Stimulated activated CD8-positive, alpha-beta memory T cell treated with anti-CD3 and anti-CD28 coated beads, Interleukin-7, amount 100 ng/mL, for 4 hours (primary cell): ENCODE measurements at regions not wholly inside any gene's neighbourhood (a gene's known extent, or its start where the extent isn't known, plus 50 kb on each side); places are given as distances from the start of the nearest gene placed in this dataset.
"Not testable (repeated sequence)": the region's sequence is repeated elsewhere in the genome, so short reads cannot be mapped to it uniquely, and the experiment has no call there.

ENCODE experiments used
- DNase-seq, 2 donors: peaks; one replicate each; pipeline ENCODE4 v3.0.0-alpha.2; 2020; ENCODE audit warnings: low read depth in 2 of 2

DNA sequence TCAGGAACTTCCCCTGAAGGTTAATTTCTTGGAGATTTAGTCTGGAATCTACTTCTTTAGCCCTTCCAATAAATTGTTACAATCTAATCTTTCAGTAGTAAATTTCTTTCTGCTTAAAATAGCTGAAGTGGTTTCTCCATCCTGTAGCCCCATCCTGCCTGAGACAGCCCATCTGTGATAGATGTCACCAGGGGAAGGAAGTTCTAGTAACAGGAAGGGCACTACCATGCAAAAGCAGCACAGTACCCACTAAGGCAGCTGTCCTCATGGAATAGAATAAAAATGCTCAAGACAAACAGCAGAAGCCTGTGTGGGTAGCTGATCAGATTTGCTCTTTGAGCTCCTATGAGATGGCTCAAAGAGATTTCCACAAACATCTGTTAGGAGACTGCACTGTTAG lies 1036.5 kb downstream of the SLITRK5 start:
- DNase-seq = no peak

DNA sequence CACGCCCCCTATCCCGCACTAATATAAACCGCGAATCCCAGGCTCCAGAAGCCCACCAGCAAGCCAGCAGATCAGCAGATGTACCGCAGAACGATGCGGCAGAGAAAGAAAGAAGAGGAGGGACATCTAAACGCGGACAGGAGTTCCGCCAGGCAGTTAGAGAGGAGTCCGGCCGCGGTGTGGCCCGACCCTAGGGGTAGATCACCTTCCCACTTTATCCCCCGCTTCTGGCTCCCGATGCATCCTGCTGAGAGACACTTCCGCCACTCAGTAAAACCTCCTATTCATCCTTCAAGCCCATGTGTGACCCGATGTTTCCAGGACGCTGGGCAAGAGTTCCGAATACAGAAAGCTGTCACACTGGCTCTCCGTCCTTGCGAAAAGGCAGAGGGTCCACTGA lies 1046.8 kb downstream of the SLITRK5 start:
- no peak for DNase-seq

DNA sequence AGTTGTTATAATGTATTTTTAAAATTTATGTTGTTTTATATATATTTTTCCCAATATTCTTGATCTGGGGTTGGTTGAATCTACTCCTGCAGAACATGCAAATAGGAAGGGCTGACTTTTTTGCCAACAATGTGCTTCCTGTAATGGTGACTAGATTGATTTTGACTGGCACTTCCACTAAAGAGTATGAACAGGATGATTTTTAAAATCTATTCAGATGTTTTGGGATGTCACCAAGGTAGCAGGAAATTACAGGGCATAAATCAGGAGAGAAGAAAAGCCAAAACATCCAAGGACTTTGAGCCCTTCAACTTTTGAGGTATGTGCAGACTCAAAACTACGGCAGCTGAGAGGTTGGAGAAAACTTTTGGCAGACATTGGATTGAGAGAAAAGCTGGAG lies 1047.6 kb downstream of the SLITRK5 start:
- no peak for DNase-seq

DNA sequence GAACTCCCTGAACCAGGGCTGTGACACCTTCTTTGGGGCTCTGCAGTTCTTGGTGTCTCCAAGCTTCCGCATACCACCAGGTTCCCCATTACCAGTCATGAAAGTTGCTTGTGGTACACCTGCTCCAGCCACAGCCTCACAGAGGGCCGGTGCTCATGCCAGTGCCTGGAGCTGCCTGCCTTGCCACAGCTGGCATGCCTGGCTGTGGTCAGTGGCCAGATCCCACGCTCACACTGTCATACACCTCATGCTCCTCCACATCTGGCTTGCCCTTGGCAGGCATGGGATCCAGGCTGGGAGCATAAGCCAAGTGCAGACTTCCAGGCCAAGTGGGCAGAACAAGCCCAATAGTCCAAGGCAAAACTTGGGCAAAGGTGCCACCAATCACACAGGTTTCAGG lies 1054.9 kb downstream of the SLITRK5 start:
- no peak for DNase-seq

DNA sequence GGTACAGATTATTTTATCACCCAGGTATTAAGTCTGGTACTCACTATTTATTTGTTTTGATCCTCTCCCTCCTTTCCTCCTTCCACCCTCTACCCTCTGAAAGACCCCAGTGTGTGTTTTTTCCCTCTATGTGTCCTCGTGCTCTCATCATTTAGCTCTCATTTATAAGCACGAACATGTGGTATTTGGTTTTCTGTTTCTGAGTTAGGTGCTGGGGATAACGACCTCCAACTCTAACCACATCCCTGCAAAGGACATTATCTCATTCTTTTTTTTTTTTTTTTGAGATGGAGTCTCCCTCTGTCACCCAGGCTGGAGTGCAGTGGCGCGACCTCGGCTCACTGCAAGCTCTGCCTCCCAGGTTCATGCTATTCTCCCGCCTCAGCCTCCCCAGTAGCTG lies 1056.1 kb downstream of the SLITRK5 start:
- DNase-seq = not testable (repeated sequence)

DNA sequence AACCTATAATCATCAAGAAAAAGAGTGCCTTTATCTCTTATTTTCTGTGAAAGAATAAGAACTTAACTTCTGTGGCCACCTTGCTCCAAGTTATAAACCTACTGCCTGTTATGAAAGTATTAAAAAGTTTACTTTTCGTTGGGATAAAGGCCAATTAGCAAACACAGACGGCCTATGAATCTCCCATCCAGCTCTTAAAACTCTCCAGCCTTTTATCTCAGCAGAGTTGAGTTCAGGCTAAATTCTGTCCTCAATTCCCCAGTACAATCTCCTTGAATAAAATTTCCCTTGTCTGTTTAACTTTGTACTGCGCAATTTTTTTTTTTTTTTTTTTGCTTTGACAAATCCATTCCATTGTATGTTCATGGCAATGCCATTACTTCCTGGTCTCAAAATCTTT lies 1058.4 kb downstream of the SLITRK5 start:
- DNase-seq = no peak

DNA sequence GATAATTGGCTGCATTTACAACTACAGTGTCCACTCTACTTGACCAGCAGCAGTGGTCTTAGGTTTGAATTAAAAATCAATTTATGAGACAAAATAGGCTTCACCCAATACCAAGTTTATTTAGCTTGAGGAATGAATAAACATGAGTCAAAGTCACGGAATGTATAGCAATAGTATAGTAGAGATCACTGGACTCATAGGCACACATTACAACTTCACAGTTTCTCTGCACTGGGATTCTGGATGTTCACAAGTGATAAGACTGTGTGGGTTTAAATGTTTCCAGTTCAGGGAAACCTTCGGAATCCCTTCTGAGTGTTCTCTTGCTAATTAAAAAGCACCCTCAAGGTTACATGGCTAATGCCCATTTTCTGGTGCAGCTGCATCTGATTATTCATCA lies 1064.9 kb downstream of the SLITRK5 start:
- DNase-seq = no peak

DNA sequence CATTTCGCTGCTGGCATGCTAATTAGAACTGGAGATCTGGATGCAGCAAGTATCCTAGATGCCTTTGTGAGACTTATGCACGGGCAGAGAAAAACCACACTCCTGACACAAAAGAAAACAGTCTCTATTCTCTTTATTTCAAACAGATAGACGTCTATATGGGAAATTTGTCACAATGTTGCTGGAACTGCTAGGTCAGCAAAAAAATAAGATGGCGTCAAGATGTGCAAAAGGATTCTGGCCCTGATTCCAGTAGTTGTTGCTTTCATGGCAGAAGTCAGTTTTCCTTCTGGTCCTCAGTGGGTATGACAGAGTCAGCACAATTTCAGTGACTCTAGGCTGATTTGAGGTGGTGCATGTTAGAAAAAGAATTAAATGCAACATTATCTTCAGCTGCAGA lies 1068.0 kb downstream of the SLITRK5 start:
- DNase-seq = no peak

DNA sequence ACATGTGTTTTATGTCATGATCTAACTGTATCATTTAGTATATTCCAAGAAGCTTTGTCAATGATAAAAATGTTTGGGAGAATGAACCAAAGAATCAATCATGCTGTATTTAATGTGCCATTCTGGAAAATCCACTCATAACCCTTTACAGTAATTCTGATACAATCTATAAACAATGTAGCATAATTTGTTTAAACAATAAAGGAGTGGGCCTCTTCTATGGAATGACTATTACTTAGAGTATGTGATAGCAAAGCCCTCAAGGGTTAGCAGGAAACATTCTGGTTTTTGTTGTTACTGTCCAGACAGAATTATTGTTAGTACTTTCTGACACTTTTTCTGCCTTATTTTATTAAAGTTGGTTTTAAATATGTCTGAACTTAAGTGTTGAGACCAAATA lies 1073.1 kb downstream of the SLITRK5 start:
- DNase-seq = no peak

DNA sequence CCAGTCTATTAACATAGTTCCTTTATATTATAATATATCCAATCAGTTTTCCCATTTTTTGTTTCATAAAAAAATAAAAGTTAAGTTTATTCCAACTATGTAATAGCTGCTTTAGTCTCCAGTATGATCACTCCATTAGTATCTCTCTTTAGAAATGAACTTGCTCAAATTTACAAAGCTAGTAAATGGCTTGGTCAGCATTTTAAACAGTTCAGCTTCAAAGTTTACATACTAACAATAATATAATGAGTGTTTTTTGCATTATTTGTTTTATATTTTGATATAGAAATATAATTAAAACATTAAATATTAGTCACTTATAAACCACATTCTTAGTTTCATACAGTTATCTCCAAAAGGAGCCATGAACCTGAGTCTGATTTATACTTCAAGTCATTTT lies 1073.8 kb downstream of the SLITRK5 start:
- no peak for DNase-seq

DNA sequence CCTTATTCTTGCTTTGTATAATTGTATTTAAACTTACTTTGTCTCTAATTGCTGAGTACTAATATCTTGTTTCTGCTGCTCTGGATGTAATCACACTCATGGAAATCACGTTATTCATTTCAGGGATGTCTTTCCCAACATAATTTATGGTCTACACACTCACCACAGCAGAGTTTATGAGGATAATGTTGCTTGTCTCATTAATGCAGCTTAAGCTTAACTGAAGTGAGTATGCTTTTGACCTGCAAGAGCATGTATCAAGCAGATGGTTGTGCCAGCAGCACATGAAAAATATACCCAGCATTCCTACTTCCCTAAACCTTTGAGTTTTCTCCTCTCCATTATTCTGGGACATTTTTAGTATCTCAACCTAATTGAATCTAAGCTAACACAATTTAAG lies 1080.9 kb downstream of the SLITRK5 start:
- no peak for DNase-seq

DNA sequence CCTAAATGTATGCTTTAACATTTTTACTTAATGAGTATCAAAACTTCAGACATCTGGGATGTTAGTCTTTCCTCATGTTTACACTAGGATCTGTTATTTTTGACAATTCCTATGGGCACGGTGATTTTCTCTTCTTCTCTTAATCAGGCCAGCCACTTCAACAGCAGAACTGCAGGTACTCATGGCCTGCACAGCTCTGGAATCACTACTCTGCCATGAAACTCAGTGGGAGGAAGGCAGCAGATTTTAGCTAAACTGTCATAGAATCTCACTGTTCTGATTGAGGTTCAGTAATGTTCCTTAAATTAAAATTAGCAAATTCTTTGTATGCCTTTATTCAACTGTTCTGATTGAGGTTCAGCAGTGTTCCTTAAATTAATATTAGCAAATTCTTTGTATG lies 1083.0 kb downstream of the SLITRK5 start:
- no peak for DNase-seq

DNA sequence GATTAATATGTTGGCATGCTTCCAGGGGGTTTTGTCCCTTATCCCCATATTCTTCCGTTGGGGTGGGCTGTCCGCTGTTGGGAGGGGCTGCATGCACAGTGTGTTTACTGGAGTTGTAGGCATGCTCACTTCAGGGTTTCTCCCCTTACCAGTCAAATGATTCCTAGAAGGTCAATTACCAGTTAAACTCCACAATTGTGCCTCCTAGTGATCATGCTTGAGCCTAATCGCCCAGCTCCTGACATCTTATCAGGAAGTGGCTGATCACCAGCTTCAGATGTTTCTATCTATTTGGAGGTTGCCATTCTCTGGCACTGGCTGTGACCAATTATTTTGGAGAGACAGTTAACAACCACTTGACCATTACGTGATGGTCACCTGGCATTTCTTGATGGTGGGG lies 1090.0 kb downstream of the SLITRK5 start:
- no peak for DNase-seq

DNA sequence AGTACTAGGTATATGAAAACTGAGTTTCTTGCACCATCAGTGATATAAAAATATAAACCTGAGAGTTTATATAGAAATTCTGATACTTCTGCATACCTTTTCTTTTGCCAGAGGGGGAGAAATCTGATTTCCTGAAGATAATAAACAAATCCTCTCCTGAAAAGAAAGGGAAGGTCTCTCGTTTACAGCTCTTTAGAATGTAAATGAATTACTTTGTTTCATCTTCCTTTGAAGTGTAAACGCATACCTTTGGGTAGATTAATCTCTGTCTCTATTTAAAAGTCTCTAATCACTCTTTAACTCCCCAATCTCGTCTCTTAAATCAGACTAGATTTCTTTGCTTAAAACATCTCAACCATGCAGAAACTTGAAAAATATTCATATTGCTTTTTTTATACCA lies 1092.9 kb downstream of the SLITRK5 start:
- DNase-seq = no peak

DNA sequence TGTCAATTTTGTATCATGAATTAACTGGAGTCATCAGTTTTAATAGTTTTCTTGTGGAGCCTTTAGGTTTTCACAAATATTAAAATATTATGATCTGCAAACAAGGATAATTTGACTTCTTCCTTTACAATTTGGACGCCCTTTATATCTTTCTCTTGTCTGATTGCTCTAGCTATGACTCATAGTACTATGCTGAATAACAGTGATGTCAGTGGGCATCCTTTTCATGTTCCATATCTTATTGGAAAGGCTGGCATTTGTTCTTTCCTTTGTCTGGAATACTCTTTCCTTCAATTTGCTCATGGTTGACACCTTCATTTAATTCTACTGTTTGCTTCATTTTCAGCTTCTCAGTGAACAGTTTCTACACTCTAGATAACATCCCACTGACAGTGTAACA lies 1129.3 kb downstream of the SLITRK5 start:
- DNase-seq = no peak

DNA sequence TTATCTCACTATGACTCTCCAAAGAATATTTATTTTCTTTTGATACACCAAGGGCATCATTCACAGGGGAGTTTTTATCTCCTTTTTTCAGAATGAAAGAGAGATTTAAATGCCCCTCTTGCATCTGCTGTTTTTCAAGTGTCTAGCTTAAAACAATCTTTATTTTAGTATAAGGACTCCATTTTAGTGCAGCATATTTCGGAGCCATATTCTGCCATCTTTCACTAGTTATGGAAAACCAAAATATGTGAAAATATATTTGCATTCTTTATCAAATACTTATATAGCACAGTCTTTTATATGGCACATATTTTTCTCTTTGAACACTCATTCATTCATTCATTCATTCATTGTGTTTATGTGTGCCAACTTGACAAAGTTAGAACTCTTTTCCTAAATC lies 1130.2 kb downstream of the SLITRK5 start:
- DNase-seq = no peak

DNA sequence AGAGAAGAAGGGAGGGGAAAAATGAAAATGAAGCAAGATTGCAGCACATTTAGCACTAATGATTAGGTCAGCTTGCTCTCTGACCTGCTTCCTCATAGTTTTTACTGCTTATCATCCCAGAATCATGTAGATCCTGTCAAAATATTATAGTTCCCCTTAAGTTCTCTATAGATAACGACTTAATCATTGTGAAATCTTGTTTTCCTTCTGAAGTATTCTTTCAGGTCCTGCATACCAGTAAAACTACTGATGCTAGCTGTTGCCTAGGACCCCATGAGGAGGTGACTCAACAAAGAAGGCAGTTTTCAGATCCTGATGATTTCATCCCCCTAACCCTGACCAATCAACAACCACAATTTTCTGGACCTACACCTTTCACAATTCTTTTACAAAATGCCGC lies 1131.7 kb downstream of the SLITRK5 start:
- DNase-seq = no peak

DNA sequence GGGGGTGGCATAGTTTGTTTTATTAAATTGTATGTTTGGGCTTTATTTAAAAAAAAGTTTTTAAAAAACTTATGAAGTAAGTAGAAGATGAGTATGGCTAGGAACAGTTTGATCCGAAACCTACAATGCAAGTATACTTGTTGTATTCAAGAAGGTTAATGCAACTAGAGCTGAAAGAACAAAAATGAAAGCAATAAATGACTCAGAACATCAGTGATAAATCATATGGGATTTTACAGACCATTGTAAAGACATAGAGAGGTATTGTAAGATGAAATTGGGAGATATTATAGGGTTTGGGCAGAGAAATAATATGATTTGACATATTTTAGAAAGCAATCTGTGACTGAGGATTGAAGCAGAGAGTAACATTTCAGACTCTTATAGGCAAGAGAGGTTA lies 1135.3 kb downstream of the SLITRK5 start:
- DNase-seq = no peak

DNA sequence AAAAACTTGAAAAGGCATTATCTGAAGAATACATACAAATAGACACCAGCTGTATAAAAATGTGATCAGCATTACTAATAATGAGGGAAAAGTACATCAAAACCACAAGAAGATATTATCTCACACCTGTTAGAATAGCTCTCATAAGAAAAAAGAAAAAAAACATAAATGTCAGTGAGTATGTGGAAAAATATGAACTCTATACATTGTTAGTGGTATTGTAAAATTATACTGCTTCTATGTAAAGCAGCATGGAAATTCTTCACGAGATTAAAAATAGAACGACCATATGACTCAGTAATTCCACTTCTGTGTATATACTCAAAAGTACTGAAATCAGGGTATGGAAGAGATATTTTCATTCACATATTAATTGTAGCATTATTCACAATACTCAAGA lies 1146.4 kb downstream of the SLITRK5 start:
- DNase-seq = no peak

DNA sequence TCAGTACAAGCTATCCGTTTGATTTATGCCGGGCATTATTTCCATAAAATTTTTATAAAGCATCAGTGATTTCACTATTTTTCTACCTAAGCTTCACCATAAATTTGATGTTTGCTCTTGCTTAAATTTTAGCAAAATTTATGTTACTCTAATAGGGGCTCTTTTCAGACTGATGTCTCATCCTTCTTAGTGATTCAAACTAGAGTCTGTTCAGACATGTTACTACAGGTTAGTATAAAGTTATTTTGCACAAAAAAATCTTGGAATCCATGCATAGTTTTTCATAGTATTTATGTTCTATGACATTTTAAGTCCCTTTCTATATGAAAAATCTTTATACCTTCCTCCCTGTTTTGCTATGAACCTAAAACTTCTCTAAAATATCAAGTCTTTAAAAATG lies 1151.9 kb downstream of the SLITRK5 start:
- DNase-seq = no peak

DNA sequence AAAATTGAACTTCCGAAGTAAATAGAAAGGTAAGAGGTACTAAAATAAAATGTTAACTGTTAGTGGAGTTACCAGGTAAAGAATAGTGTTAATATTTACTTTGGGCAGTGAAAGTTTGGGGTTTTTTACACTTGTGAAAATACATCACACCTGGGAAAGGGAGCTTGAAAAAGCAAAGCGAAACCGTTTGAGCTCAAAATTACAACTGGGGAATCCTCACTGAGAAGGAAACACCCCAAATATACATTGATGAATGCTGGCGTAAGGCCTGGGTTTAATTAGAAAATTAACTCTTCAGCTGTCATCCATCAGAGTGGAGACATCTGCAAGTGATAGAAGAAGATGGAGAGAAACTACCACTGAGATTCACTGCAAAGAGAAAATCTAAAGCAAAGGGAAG lies 1153.0 kb downstream of the SLITRK5 start:
- DNase-seq = no peak

DNA sequence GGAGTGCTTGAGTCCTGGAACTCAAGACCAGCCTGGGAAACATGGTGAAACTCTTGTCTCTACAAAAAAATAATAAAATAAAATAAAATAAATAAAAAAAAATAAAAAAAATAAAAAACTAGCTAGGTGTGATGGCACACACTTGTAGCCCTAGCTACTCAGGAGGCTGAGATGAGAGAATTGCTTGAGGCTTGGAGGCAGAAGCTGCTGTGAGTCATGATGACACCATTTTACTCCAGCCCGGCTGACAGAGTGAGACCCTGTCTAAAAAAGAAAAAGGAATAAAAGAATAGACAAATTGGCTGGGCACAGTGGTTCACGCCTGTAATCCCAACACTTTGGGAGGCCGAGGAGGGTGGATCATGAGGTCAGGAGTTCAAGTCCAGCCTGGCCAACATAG lies 1168.9 kb downstream of the SLITRK5 start:
- no peak for DNase-seq

DNA sequence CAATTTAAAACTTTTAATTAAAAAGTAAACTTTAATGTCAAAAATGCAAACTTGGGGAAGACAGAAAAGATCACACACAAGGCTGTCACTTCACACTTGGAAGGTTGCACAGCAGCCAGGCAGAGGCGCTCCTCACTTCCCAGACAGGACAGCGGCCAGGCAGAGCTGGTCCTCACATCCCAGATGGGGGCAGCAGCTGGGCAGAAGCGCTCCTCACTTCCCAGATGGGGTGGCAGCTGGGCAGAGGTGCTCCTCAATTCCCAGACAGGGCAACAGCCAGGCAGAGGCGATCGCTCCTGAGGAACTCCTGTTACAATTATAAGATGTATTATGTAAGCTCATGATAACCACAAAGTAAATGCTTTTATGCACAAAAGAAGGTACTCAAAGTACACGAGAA lies 1181.1 kb downstream of the SLITRK5 start:
- not testable (repeated sequence) for DNase-seq

DNA sequence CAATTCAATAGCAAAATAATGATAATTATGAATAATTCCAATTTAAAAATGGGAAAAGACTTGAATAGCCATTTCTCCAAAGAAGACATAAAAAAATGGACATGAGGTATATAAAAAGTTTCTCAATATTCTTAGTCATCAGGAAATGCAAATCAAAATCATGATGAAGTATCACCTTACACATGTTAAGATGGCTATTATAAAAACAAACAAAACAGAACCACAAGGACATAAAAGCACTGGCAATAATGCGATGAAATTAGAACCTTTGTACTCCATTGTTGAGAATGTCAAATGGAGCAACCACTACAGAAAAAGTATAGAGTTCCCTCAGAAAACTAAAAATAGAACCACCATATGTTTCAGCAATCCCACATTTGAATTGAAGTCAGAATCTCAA lies 1186.1 kb downstream of the SLITRK5 start:
- no peak for DNase-seq

DNA sequence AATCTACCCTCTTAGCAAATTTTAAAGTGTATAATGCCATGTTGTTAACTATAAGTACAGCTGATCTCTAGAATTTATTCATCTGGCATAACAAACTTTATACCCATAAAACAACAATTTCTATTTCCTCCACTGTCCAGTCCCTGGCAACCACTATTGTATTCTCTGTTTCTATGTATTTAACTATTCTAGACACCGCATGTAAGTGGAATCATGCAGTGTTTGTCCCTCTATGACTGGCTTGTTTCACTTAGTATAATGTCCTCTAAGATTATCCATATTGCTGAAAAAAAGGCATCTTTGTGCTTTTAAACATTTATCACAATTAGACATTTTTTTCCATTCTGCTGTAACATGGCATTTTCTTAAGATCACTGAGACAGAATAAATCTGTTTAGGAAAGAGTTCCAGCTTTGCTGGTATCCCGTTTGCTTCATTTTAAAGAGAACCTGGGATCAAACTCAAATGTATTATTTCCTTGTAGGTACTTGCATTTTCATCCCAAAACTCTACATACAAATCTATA lies 1191.0 kb downstream of the SLITRK5 start:
- no peak for DNase-seq
